Uterus (tissue), 2 donors: ENCODE measurements at regions not wholly inside any gene's neighbourhood (a gene's known extent, or its start where the extent isn't known, plus 50 kb on each side); places are given as distances from the start of the nearest gene placed in this dataset.

ENCODE experiments used
- POLR2A ChIP-seq, 2 donors: fragments of 450-650 bp; IDR thresholded peaks; one replicate each; pipeline ENCODE4 v1.6.1; 2016; ENCODE audit warnings: antibody characterized with exemption in 2 of 2, mild to moderate bottlenecking in 1 of 2, moderate library complexity in 1 of 2
- TF ChIP-seq, protein P1 (sequence below), 4 experiments: fragments of 200-600 bp in 2 of 4; fragments of 450-650 bp in 2 of 4; sonication (generic) in 2 of 4; IDR thresholded peaks; one replicate each; pipeline ENCODE4 v1.5.1; 2016 to 2019; ENCODE audit warnings: antibody characterized with exemption in 4 of 4, mild to moderate bottlenecking in 2 of 4, moderate library complexity in 1 of 4

DNA sequence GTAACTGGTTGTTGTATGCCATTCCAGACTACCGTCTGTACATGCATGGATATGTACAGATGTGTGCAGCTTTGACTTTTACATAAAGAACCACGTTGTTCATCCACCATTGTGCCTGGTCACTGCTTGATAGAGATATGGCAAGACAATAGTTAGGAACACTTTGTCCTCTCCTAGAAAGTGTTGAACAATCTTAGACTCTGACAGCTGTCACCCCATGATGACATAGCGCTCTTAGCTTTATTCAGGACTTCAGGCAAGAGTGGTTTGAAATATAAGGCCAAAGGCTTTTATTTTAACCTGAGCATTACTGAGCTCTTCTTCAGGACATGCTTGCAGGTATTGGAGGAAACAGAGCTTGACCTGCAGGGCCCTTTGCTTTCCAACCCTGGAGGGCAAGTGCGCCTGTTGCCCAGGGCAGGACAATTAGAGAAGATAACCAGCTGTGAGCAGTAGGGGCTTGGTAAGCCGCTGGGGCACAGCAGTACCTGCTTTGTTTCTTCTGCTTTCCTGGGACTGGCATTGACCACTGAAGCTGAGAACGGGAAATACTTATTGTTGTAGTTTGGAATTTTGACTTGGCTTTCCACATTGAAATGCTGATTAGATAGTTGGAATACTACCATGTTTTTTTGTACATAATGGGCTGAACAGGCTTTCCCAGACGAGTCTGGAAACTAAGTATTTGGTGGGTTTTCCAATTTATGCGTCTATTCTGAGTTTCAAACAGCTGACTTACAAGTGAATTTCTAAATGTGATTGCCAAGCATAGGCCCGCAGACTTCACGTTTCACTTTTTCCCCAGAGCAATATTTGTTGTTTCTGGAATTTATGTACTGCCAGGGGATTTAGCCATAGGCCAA lies 51.1 kb downstream of the GARRE1 start:
- TF ChIP-seq, protein P1, sequence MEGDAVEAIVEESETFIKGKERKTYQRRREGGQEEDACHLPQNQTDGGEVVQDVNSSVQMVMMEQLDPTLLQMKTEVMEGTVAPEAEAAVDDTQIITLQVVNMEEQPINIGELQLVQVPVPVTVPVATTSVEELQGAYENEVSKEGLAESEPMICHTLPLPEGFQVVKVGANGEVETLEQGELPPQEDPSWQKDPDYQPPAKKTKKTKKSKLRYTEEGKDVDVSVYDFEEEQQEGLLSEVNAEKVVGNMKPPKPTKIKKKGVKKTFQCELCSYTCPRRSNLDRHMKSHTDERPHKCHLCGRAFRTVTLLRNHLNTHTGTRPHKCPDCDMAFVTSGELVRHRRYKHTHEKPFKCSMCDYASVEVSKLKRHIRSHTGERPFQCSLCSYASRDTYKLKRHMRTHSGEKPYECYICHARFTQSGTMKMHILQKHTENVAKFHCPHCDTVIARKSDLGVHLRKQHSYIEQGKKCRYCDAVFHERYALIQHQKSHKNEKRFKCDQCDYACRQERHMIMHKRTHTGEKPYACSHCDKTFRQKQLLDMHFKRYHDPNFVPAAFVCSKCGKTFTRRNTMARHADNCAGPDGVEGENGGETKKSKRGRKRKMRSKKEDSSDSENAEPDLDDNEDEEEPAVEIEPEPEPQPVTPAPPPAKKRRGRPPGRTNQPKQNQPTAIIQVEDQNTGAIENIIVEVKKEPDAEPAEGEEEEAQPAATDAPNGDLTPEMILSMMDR (IDR thresholded peaks at IDR 0.05): no peak
- TF ChIP-seq POLR2A (IDR thresholded peaks at IDR 0.05): no peak
